Activated B cell treated with CpG ODN at 0.5 μM for 24 hours (primary cell): ENCODE measurements at regions not wholly inside any gene's neighbourhood (a gene's known extent, or its start where the extent isn't known, plus 50 kb on each side); places are given as distances from the start of the nearest gene placed in this dataset.

ENCODE experiments used
- ATAC-seq: fragments of 200-7000 bp; cut with Tn5 transposase; one replicate; pipeline ENCODE4 v1.10.0; 2021; ENCODE audit warnings: low read depth, mild to moderate bottlenecking, moderate library complexity
- CTCF ChIA-PET: fragments of 350-600 bp; sonication (Branson Sonifier 250); formaldehyde crosslinking; loops from one replicate; lab custom pipeline; 2021; ENCODE audit warnings: antibody characterized with exemption; lab: Charles Lee
- POLR2A ChIA-PET: fragments of 350-600 bp; sonication (Branson Sonifier 250); formaldehyde crosslinking; loops from one replicate; lab custom pipeline; 2021; ENCODE audit warnings: antibody characterized with exemption; lab: Charles Lee
- DNase-seq: peaks from one replicate; pipeline ENCODE4 v3.0.0; 2022
- H3K27ac Mint-ChIP-seq: one replicate; pipeline ENCODE4 v1.8.0; 2020; ENCODE audit warnings: mixed read lengths
- H3K27me3 Mint-ChIP-seq: one replicate; pipeline ENCODE4 v1.8.0; 2021; ENCODE audit warnings: mixed read lengths
- H3K36me3 Mint-ChIP-seq: one replicate; pipeline ENCODE4 v1.8.0; 2021; ENCODE audit warnings: low read depth, mixed read lengths
- H3K4me1 Mint-ChIP-seq: one replicate; pipeline ENCODE4 v1.8.0; 2021; ENCODE audit warnings: mixed read lengths
- H3K4me3 Mint-ChIP-seq: one replicate; pipeline ENCODE4 v1.8.0; 2020; ENCODE audit warnings: mild to moderate bottlenecking, mixed read lengths
- H3K9me3 Mint-ChIP-seq: one replicate; pipeline ENCODE4 v1.8.0; 2020; ENCODE audit warnings: mixed read lengths
- CTCF ChIP-seq: fragments of 200-600 bp; IDR thresholded peaks from one replicate; pipeline ENCODE4 v1.8.0; 2022; ENCODE audit warnings: antibody characterized with exemption, mild to moderate bottlenecking
- intact Hi-C: fragments of 100-400 bp; cut with micrococcal nuclease; formaldehyde crosslinking; loops from one replicate; pipeline ENCODE4 v1.15.1; 2024

DNA sequence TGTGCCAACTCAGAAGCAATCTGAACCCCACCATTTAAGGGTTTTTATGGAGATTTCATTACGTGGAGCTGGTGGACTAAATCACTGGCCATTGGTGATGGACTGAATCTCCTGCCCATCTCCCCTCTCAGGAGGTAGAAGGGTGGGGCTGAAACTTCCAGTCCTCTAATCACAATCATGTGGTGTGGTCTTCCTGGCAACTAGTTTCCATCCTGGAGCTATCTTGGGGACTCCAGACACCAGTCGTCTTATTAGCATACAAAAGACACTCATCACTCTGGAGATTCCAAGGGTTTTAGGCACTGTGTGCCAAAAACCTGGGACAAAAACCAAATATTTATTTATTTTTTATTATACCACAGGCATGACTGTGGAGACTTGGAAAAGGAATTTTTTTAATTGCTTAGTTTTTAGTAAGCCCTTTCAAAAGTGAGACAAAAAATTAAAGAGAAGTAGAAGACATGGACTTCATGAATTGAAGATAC lies 203.6 kb downstream of the WNT5A start:
- Mint-ChIP-seq H3K4me1 (no peaks in the 10 kb centered on the region), H3K27me3 (no peaks in the 10 kb centered on the region), H3K27ac (no peak overlapping the region), H3K36me3 (no peaks in the 10 kb centered on the region), H3K4me3 (no peak overlapping the region), H3K9me3 (no peaks in the 10 kb centered on the region)
- ATAC-seq = no peak
- POLR2A ChIA-PET = no interaction called here
- intact Hi-C loops = no loop called here
- CTCF ChIA-PET = no interaction called here
- no peak for TF ChIP-seq CTCF
- DNase-seq = no peak

DNA sequence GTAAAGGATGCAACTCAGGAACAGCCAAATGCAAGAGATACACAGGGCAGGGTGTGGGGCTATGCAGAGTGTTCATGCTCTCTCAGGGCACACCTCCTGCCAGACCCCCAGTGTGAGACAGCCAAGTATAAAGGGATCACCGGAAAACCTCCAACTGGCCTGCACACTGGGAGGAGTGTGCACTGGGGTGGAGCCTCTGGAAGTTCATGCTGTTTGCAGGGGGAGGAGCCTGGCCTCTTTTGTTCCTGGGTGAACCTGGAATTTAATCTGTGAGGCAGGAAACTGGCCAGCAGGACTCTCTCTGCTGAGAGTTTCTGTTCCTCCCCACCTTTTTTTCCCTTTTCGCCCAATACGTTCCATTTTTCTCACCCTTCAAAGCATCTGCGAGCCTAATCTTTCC lies 204.1 kb downstream of the WNT5A start:
- POLR2A ChIA-PET = no interaction called here
- no peak overlapping the region for H3K27ac Mint-ChIP-seq
- no peaks in the 10 kb centered on the region for H3K27me3 Mint-ChIP-seq
- H3K9me3 Mint-ChIP-seq = no peaks in the 10 kb centered on the region
- intact Hi-C loops = no loop called here
- ATAC-seq (no peak), DNase-seq (no peak)
- no peak for TF ChIP-seq CTCF
- H3K4me3 Mint-ChIP-seq = no peak overlapping the region
- CTCF ChIA-PET = no interaction called here
- H3K4me1 Mint-ChIP-seq = no peaks in the 10 kb centered on the region
- H3K36me3 Mint-ChIP-seq = no peaks in the 10 kb centered on the region

DNA sequence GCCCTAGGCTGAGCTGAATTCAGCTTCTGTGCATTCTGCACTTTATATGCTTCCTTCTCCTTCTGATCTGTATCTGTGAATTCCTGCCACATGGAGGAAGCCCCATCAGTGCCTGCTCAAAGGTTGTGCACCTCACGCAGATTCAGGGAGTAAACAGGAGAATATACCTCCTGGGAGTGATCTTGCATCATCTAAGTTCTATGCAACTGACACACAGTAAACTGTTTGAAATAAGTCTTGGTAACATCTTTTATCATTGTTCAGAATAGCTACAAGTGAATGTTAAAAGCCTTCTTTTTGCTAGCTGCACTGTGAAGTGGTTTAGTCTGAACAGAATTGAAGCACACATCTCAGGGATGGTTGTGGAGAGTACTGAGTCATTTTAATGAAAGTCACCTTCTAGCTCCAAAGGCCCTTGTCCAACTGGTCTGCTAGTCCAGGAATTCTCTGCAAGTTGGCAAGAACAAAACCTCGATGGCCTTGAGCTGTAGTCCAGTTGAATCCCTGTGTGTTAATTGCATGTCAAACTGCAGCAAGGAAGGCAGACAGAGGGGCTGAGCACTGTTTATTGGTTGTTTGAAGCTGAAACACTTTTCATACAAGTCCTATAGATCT lies 215.0 kb downstream of the WNT5A start:
- CTCF ChIA-PET = no interaction called here
- intact Hi-C loops = no loop called here
- no peak for ATAC-seq
- POLR2A ChIA-PET = no interaction called here
- H3K27ac Mint-ChIP-seq = no peak overlapping the region
- no peak for TF ChIP-seq CTCF
- no peaks in the 10 kb centered on the region for H3K36me3 Mint-ChIP-seq
- H3K27me3 Mint-ChIP-seq = no peaks in the 10 kb centered on the region
- peaks cover 3% of the 10 kb centered on the region for H3K9me3 Mint-ChIP-seq
- H3K4me3 Mint-ChIP-seq = no peak overlapping the region
- no peak for DNase-seq
- no peaks in the 10 kb centered on the region for H3K4me1 Mint-ChIP-seq

- ChIA-PET POLR2A (no interaction called here), CTCF (no interaction called here)
- H3K27me3 Mint-ChIP-seq = no peaks in the 10 kb centered on the region
- H3K4me1 Mint-ChIP-seq = no peaks in the 10 kb centered on the region
- H3K36me3 Mint-ChIP-seq = no peaks in the 10 kb centered on the region
- no peak overlapping the region for H3K4me3 Mint-ChIP-seq
- DNase-seq = no peak
- H3K9me3 Mint-ChIP-seq = peaks cover 3% of the 10 kb centered on the region
- ATAC-seq = no peak
- TF ChIP-seq CTCF = no peak
- no peak overlapping the region for H3K27ac Mint-ChIP-seq
- intact Hi-C loops = no loop called here
These were observed 215.6 kb downstream of the WNT5A start for GRCh38 chr3:55271549-55271948.

GRCh38 chr3:55270976-55271375 lies 216.1 kb downstream of the WNT5A start:
- CTCF ChIA-PET = no interaction called here
- H3K4me3 Mint-ChIP-seq = no peak overlapping the region
- H3K27ac Mint-ChIP-seq = no peak overlapping the region
- ATAC-seq = no peak
- peaks cover 3% of the 10 kb centered on the region for H3K9me3 Mint-ChIP-seq
- H3K4me1 Mint-ChIP-seq = no peaks in the 10 kb centered on the region
- POLR2A ChIA-PET = no interaction called here
- intact Hi-C loops = no loop called here
- no peak for TF ChIP-seq CTCF
- H3K27me3 Mint-ChIP-seq = no peaks in the 10 kb centered on the region
- no peak for DNase-seq
- no peaks in the 10 kb centered on the region for H3K36me3 Mint-ChIP-seq
